HL-60 (cell line): ENCODE measurements at regions not wholly inside any gene's neighbourhood (a gene's known extent, or its start where the extent isn't known, plus 50 kb on each side); places are given as distances from the start of the nearest gene placed in this dataset.

ENCODE experiments used
- DNase-seq, 2 experiments: peaks; one replicate each; pipeline ENCODE4 v3.0.0-alpha.2; 2010 to 2020; ENCODE audit warnings: low read depth in 1 of 2, low spot score in 1 of 2
- H3K27ac ChIP-seq: fragments of 250-450 bp; sonication (Bioruptor Pico); replicated peaks from 2 replicates; pipeline ENCODE4 v1.5.1; 2020; ENCODE audit warnings: mild to moderate bottlenecking, moderate library complexity
- H3K27me3 ChIP-seq: fragments of 250-450 bp; sonication (Bioruptor Pico); 2 replicates; pipeline ENCODE4 v1.5.1; 2021; ENCODE audit warnings: mild to moderate bottlenecking, moderate library complexity; ENCODE audit not compliant: insufficient read depth, poor library complexity, severe bottlenecking
- H3K4me3 ChIP-seq: replicated peaks from 2 replicates; pipeline ENCODE4 v1.5.1; 2011; ENCODE audit warnings: mild to moderate bottlenecking, control low read depth, low read length; ENCODE audit not compliant: insufficient read depth
- CTCF ChIP-seq: IDR thresholded peaks from one replicate; pipeline ENCODE4 v1.5.1; 2011; ENCODE audit warnings: low read length, control low read depth, inconsistent platforms; ENCODE audit not compliant: insufficient read depth
- GABPA ChIP-seq: IDR thresholded peaks from 2 replicates; pipeline ENCODE4 v1.6.1; 2012; ENCODE audit warnings: low read depth
- POLR2AphosphoS5 ChIP-seq: IDR thresholded peaks from 2 replicates; pipeline ENCODE4 v1.6.1; 2012; ENCODE audit warnings: low read depth
- REST ChIP-seq: IDR thresholded peaks from 2 replicates; pipeline ENCODE4 v1.6.1; 2012; ENCODE audit warnings: low read depth; ENCODE audit not compliant: insufficient replicate concordance
- SPI1 ChIP-seq: IDR thresholded peaks from 2 replicates; pipeline ENCODE4 v1.6.1; 2012; ENCODE audit warnings: low read depth, mild to moderate bottlenecking, borderline replicate concordance

GRCh38 chr3:95626107-95626506 is 1188.3 kb upstream of the EPHA6 start:
- H3K27ac ChIP-seq = no peak overlapping the region
- no peak for DNase-seq

GRCh38 chr3:95627293-95627692 is 1187.1 kb upstream of the EPHA6 start:
- TF ChIP-seq POLR2AphosphoS5 (no peak), GABPA (no peak), REST (no peak), CTCF (no peak), SPI1 (no peak)
- H3K27ac ChIP-seq = no peak overlapping the region
- H3K27me3 ChIP-seq = no peaks in the 10 kb centered on the region
- no peak for DNase-seq
- no peak overlapping the region for H3K4me3 ChIP-seq

More at GRCh38 chr3:95626107-95626506, 1188.3 kb upstream of the EPHA6 start:
- Histone ChIP-seq H3K27me3 (no peaks in the 10 kb centered on the region), H3K4me3 (no peak overlapping the region)
- TF ChIP-seq CTCF (no peak), GABPA (no peak), REST (no peak), SPI1 (no peak), POLR2AphosphoS5 (no peak)

- TF ChIP-seq SPI1 (no peak), POLR2AphosphoS5 (no peak), CTCF (no peak), GABPA (no peak), REST (no peak)
- DNase-seq = no peak
- H3K27me3 ChIP-seq = no peaks in the 10 kb centered on the region
- no peak overlapping the region for H3K4me3 ChIP-seq
- H3K27ac ChIP-seq = no peak overlapping the region
Observed at GRCh38 chr3:95627697-95628096, 1186.7 kb upstream of the EPHA6 start.
